GM12878 (cell line): ENCODE measurements at regions not wholly inside any gene's neighbourhood (a gene's known extent, or its start where the extent isn't known, plus 50 kb on each side); places are given as distances from the start of the nearest gene placed in this dataset.

ENCODE experiments used
- ATAC-seq: fragments of 200-7000 bp; cut with Tn5 transposase; 3 replicates; pipeline ENCODE4 v1.9.1; 2020; ENCODE audit warnings: mild to moderate bottlenecking, moderate library complexity
- BruUV-seq: library from RNA; stranded (reverse); fragments of 400-500 nt; replicated peaks from 2 replicates; lab custom pipeline; 2021; lab: Mats Ljungman, UMichigan
- CTCF ChIA-PET: fragments of 300-600 bp; sonication (Branson Sonifier 250); formaldehyde crosslinking; extraction: SDS; loops from one replicate; lab custom pipeline; 2021; ENCODE audit warnings: inconsistent platforms; lab: Yijun Ruan, JAX
- POLR2A ChIA-PET: fragments of 350-600 bp; formaldehyde crosslinking; extraction: SDS; loops from one replicate; lab custom pipeline; 2021; ENCODE audit warnings: inconsistent platforms; lab: Charles Lee
- RAD21 ChIA-PET: fragments of 300-600 bp; sonication (Branson Sonifier 250); formaldehyde crosslinking; loops from one replicate; lab custom pipeline; 2023; ENCODE audit warnings: antibody characterized with exemption; ENCODE audit not compliant: unreplicated experiment; lab: Charles Lee
- SMC1A ChIA-PET: fragments of 300-600 bp; sonication (Branson Sonifier 250); formaldehyde crosslinking; loops from one replicate; lab custom pipeline; 2023; ENCODE audit not compliant: unreplicated experiment, uncharacterized antibody; lab: Charles Lee
- DNase-seq: peaks from one replicate; pipeline ENCODE4 v3.0.0-alpha.2; 2011; ENCODE audit warnings: low read depth, low spot score
- FAIRE-seq: peaks from 3 replicates; lab custom pipeline; 2011; peaks lifted over from hg19 to GRCh38; lab: Jason Lieb, UNC
- H2AFZ ChIP-seq: 2 replicates; pipeline ENCODE4 v1.6.0; 2011; ENCODE audit warnings: low read depth, low read length, control low read depth; ENCODE audit not compliant: control insufficient read depth
- H3K27ac ChIP-seq: 2 replicates; pipeline ENCODE4 v1.5.1; 2011; ENCODE audit warnings: control low read depth; ENCODE audit not compliant: control insufficient read depth, insufficient read depth
- H3K27me3 ChIP-seq, 2 experiments: replicated peaks in 1 of 2; 2 replicates each; pipeline versions ENCODE4 v1.6.0 to v1.6.1; 2011; ENCODE audit warnings: low read length in 1 of 2; ENCODE audit not compliant: control insufficient read depth in 2 of 2, insufficient read depth in 2 of 2
- H3K36me3 ChIP-seq, 2 experiments: 2 replicates each; pipeline ENCODE4 v1.5.1; 2011; ENCODE audit warnings: low read length in 1 of 2; ENCODE audit not compliant: control insufficient read depth in 2 of 2, insufficient read depth in 2 of 2
- H3K4me1 ChIP-seq: 2 replicates; pipeline ENCODE4 v1.6.1; 2011; ENCODE audit warnings: mild to moderate bottlenecking, low read length, moderate library complexity, mixed read lengths; ENCODE audit not compliant: control insufficient read depth, insufficient read depth
- H3K4me2 ChIP-seq: 2 replicates; pipeline ENCODE4 v1.6.0; 2011; ENCODE audit warnings: control low read depth; ENCODE audit not compliant: control insufficient read depth, insufficient read depth
- H3K4me3 ChIP-seq: fragments of 200-600 bp; sonication (generic); 2 replicates; pipeline ENCODE4 v1.5.1; 2016
- H3K79me2 ChIP-seq: 2 replicates; pipeline ENCODE4 v1.6.0; 2011; ENCODE audit warnings: low read length; ENCODE audit not compliant: control insufficient read depth, insufficient read depth
- H3K9ac ChIP-seq: 2 replicates; pipeline ENCODE4 v1.8.0; 2011; ENCODE audit warnings: low read length, control low read depth, mixed read lengths; ENCODE audit not compliant: control insufficient read depth, insufficient read depth
- H3K9me3 ChIP-seq: replicated peaks from 3 replicates; pipeline ENCODE4 v1.5.1; 2011; ENCODE audit warnings: mild to moderate bottlenecking, low read length; ENCODE audit not compliant: control insufficient read depth, insufficient read depth
- H4K20me1 ChIP-seq: 2 replicates; pipeline ENCODE4 v1.6.0; 2011; ENCODE audit not compliant: control insufficient read depth, insufficient read depth
- HDAC6 ChIP-seq: fragments of 200-600 bp; sonication (generic); IDR thresholded peaks from one replicate; pipeline ENCODE4 v1.8.0; 2017; ENCODE audit warnings: antibody characterized with exemption; ENCODE audit not compliant: unreplicated experiment
- MXI1 ChIP-seq: fragments of 150-350 bp; IDR thresholded peaks from 2 replicates; pipeline ENCODE4 v1.6.1; 2011; ENCODE audit warnings: low read depth, mild to moderate bottlenecking, inconsistent platforms, low read length, improper control_type of control experiment
- MYB ChIP-seq: fragments of 150-350 bp; IDR thresholded peaks from 2 replicates; pipeline ENCODE4 v1.6.1; 2014; ENCODE audit warnings: mild to moderate bottlenecking, low read depth, low read length, borderline replicate concordance
- NFIC ChIP-seq: IDR thresholded peaks from 2 replicates; pipeline ENCODE4 v1.6.1; 2012; ENCODE audit warnings: low read depth, mild to moderate bottlenecking, inconsistent platforms, low read length, moderate library complexity
- NFYA ChIP-seq: IDR thresholded peaks from 2 replicates; pipeline ENCODE4 v1.6.1; 2011; ENCODE audit warnings: low read depth, mild to moderate bottlenecking, low read length, improper control_type of control experiment, borderline replicate concordance
- RELA ChIP-seq: fragments of 450-650 bp; IDR thresholded peaks from 2 replicates; pipeline ENCODE4 v1.8.0; 2014; ENCODE audit warnings: borderline replicate concordance; ENCODE audit not compliant: partially characterized antibody
- WGBS: methylation state at CpG from one replicate; pipeline ENCODE4 v1.1.6; 2016; ENCODE audit warnings: low lambda C conversion rate; ENCODE audit not compliant: insufficient replicate concordance, insufficient coverage; ENCODE audit errors: missing lambda C conversion rate; 5-methylcytosine and 5-hydroxymethylcytosine counted together
- in situ Hi-C: fragments of 300-500 bp; cut with MboI; formaldehyde crosslinking; loops from 9 replicates; pipeline ENCODE4 v1.14.3; 2018; ENCODE audit warnings: mixed read lengths
- intact Hi-C: fragments of 100-400 bp; cut with micrococcal nuclease; formaldehyde crosslinking; loops from one replicate; pipeline ENCODE4 v1.14.2; 2022; ENCODE audit not compliant: unreplicated experiment
- TF ChIP-seq, protein P1 (sequence below): fragments of 450-650 bp; IDR thresholded peaks from 2 replicates; pipeline ENCODE4 v1.6.1; 2014; ENCODE audit warnings: mild to moderate bottlenecking
- TF ChIP-seq, protein P2 (sequence below): fragments of 450-650 bp; IDR thresholded peaks from 2 replicates; pipeline ENCODE4 v1.6.1; 2017; ENCODE audit warnings: mild to moderate bottlenecking, low read depth, inconsistent platforms; ENCODE audit not compliant: poor library complexity, severe bottlenecking

DNA sequence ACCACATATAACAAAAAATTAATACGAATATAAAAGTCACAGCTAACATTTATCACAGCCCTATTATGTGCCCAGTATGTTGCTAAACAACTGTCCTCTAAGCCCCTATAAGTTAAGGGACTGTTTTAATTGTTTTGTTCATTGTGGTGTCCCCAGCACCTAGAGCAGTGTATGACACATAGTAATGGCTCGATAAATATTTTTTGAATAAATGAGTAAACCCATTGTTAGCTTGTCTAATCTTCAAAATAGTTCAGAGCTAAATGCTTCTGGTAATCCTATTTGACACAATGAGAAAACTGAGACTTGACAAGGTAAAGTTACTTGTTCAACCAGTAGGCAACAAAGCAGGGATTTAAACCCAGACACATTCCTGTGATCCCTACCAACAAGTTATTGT, 78.4 kb upstream of the NEUROD6 start:
- Histone ChIP-seq H3K4me3 (no peak overlapping the region), H3K27me3 (no peaks in the 10 kb centered on the region), H3K4me1 (no peaks in the 10 kb centered on the region), H2AFZ (no peak overlapping the region), H3K27ac (no peak overlapping the region), H3K4me2 (no peak overlapping the region), H3K79me2 (no peaks in the 10 kb centered on the region), H3K36me3 (no peaks in the 10 kb centered on the region), H4K20me1 (no peaks in the 10 kb centered on the region), H3K9ac (no peak overlapping the region), H3K9me3 (no peaks in the 10 kb centered on the region)
- WGBS = 0% methylated on average over 2 of the region's 2 CpGs
- DNase-seq (no peak), FAIRE-seq (no peak), ATAC-seq (no peak)
- intact Hi-C loops (no loop called here), in situ Hi-C loops (no loop called here)
- TF ChIP-seq, protein P1, sequence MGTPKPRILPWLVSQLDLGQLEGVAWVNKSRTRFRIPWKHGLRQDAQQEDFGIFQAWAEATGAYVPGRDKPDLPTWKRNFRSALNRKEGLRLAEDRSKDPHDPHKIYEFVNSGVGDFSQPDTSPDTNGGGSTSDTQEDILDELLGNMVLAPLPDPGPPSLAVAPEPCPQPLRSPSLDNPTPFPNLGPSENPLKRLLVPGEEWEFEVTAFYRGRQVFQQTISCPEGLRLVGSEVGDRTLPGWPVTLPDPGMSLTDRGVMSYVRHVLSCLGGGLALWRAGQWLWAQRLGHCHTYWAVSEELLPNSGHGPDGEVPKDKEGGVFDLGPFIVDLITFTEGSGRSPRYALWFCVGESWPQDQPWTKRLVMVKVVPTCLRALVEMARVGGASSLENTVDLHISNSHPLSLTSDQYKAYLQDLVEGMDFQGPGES = no peak
- TF ChIP-seq RELA (no peak), MXI1 (no peak), NFYA (no peak), MYB (no peak), HDAC6 (no peak), NFIC (no peak)
- TF ChIP-seq, protein P2, sequence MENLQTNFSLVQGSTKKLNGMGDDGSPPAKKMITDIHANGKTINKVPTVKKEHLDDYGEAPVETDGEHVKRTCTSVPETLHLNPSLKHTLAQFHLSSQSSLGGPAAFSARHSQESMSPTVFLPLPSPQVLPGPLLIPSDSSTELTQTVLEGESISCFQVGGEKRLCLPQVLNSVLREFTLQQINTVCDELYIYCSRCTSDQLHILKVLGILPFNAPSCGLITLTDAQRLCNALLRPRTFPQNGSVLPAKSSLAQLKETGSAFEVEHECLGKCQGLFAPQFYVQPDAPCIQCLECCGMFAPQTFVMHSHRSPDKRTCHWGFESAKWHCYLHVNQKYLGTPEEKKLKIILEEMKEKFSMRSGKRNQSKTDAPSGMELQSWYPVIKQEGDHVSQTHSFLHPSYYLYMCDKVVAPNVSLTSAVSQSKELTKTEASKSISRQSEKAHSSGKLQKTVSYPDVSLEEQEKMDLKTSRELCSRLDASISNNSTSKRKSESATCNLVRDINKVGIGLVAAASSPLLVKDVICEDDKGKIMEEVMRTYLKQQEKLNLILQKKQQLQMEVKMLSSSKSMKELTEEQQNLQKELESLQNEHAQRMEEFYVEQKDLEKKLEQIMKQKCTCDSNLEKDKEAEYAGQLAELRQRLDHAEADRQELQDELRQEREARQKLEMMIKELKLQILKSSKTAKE = no peak
- SMC1A ChIA-PET = interaction anchor here (0.9 to 1.1 kb wide), 2 partner anchors 36 to 286 kb away, joined by 3 to 5 read pairs; no protein-coding TSS in a partner anchor
- POLR2A ChIA-PET = no interaction called here
- CTCF ChIA-PET = interaction anchor here (1.0 kb wide), 1 partner anchor 24 kb away, joined by 4 read pairs; no protein-coding TSS in a partner anchor
- BruUV-seq = no TSS peak
- RAD21 ChIA-PET = interaction anchor here (1.4 to 1.6 kb wide), 2 partner anchors 25 to 284 kb away, joined by 3 to 5 read pairs; no protein-coding TSS in a partner anchor
